Uterus (tissue), 3 donors: ENCODE measurements at regions not wholly inside any gene's neighbourhood (a gene's known extent, or its start where the extent isn't known, plus 50 kb on each side); places are given as distances from the start of the nearest gene placed in this dataset.

Source experiments
- DNase-seq, 2 donors: peaks; one replicate each; pipeline ENCODE4 v3.0.0-alpha.2; 2019 to 2020
- H3K27ac ChIP-seq, 2 donors: fragments of 200-600 bp; sonication (generic); 1 replicate in 1 of 2; 2 replicates in 1 of 2; pipeline ENCODE4 v1.5.1; 2016 to 2018
- H3K27me3 ChIP-seq, 2 donors: fragments of 200-600 bp; sonication (generic); one replicate each; pipeline ENCODE4 v1.5.1; 2018 to 2019; ENCODE audit warnings: control low read depth in 1 of 2
- H3K36me3 ChIP-seq, 2 donors: fragments of 200-600 bp; sonication (generic); one replicate each; pipeline ENCODE4 v1.5.1; 2019; ENCODE audit warnings: control low read depth in 1 of 2
- H3K4me1 ChIP-seq, 2 donors: fragments of 200-600 bp; sonication (generic); one replicate each; pipeline ENCODE4 v1.5.1; 2018 to 2019; ENCODE audit warnings: control low read depth in 1 of 2
- H3K4me3 ChIP-seq, 2 donors: fragments of 200-600 bp; sonication (generic); 1 replicate in 1 of 2; 2 replicates in 1 of 2; pipeline ENCODE4 v1.5.1; 2018 to 2019; ENCODE audit warnings: mild to moderate bottlenecking in 1 of 2
- H3K9me3 ChIP-seq, 2 donors: fragments of 200-600 bp; sonication (generic); one replicate each; pipeline ENCODE4 v1.5.1; 2019; ENCODE audit warnings: control low read depth in 1 of 2
- CTCF ChIP-seq, 4 experiments: fragments of 200-600 bp in 2 of 4; fragments of 450-650 bp in 2 of 4; sonication (generic) in 2 of 4; IDR thresholded peaks; one replicate each; pipeline ENCODE4 v1.5.1; 2016 to 2019; ENCODE audit warnings: antibody characterized with exemption in 4 of 4, mild to moderate bottlenecking in 2 of 4, moderate library complexity in 1 of 4
- POLR2A ChIP-seq, 2 donors: fragments of 450-650 bp; IDR thresholded peaks; one replicate each; pipeline ENCODE4 v1.6.1; 2016; ENCODE audit warnings: antibody characterized with exemption in 2 of 2, mild to moderate bottlenecking in 1 of 2, moderate library complexity in 1 of 2
- intact Hi-C: fragments of 100-400 bp; cut with DNase I; formaldehyde crosslinking; loops from one replicate; pipeline ENCODE4 v1.15.1; 2023; ENCODE audit warnings: low total_unique reads
- donor health status: DM: yes; HTN: yes; CAD: no.

DNA sequence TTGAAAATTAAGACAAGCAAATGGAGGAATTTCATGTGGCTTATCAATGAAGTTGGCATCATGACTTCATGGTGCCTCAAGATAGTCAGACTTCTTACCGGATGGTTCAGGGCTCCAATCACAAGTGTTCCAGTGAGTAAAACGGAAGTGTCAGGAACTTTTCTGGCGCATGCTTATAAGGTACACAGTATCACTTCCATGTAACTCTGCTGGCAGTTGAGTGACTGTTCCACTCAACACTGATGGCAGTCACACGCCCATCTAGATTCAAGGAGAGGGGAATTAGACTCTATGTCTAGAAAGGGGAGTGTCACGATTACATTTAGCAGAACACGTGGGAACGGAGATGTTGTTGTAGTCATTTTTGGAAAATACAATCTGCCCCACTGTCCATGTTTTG lies 114.3 kb downstream of the KCTD15 start:
- H3K4me1 ChIP-seq, result no peaks in the 10 kb centered on the region
- no peak overlapping the region for H3K4me3 ChIP-seq
- no peaks in the 10 kb centered on the region for H3K9me3 ChIP-seq
- H3K27me3 ChIP-seq, result peaks cover 0 to 7% of the 10 kb centered on the region in 2 donors
- H3K36me3 ChIP-seq, result no peaks in the 10 kb centered on the region
- DNase-seq, result no peak
- H3K27ac ChIP-seq, result no peak overlapping the region
- intact Hi-C loops, result no loop called here
- TF ChIP-seq POLR2A (IDR thresholded peaks at IDR 0.05) (no peak), CTCF (IDR thresholded peaks at IDR 0.05) (no peak)

DNA sequence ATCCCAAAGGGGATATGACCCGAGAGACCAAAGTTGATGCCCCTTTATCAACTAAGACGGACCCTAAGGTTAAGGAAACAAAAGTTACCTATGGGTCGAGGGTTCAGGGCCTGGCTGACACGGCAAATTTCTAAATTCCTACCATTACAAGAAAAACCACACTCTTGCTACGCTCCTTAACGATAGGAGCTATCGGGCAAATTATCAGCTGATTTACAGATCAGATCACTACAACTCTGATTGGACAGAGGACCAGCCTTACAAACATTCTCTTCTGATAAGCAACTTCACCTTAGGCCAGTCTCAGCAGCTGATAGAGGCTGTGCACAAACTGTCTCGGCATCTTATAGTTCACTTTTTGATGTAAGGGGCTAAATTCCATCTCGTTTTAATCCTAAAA lies 117.9 kb downstream of the KCTD15 start:
- intact Hi-C loops, result no loop called here
- H3K27me3 ChIP-seq, result no peaks in the 10 kb centered on the region
- no peaks in the 10 kb centered on the region for H3K4me1 ChIP-seq
- no peak overlapping the region for H3K4me3 ChIP-seq
- no peaks in the 10 kb centered on the region for H3K36me3 ChIP-seq
- DNase-seq, result no peak
- H3K9me3 ChIP-seq, result no peaks in the 10 kb centered on the region
- no peak overlapping the region for H3K27ac ChIP-seq
- TF ChIP-seq POLR2A (IDR thresholded peaks at IDR 0.05) (no peak), CTCF (IDR thresholded peaks at IDR 0.05) (no peak)

DNA sequence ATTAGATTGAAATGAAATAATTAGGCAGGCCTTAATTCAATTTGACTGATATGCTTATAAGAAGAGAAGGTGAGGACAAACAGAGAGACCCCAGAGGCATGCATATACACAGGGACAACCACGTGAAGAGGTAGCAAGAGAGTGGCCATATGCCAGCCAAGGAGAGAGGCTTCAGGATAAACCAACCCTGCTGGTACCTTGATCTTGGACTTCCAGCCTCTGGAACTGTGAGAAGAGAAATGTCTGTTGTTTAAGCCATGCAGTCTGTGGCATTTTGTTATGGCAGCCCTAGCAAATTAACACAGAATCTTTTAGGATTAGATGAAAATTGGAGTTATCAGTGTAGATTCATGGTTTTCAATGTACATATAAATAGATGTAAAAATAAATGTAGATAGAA lies 120.1 kb downstream of the KCTD15 start:
- no peak for TF ChIP-seq POLR2A (IDR thresholded peaks at IDR 0.05)
- TF ChIP-seq CTCF (IDR thresholded peaks at IDR 0.05), result no peak
- Histone ChIP-seq H3K4me1 (no peaks in the 10 kb centered on the region), H3K27ac (no peak overlapping the region), H3K36me3 (no peaks in the 10 kb centered on the region), H3K9me3 (no peaks in the 10 kb centered on the region), H3K27me3 (no peaks in the 10 kb centered on the region), H3K4me3 (no peak overlapping the region)
- no peak for DNase-seq
- intact Hi-C loops, result no loop called here

DNA sequence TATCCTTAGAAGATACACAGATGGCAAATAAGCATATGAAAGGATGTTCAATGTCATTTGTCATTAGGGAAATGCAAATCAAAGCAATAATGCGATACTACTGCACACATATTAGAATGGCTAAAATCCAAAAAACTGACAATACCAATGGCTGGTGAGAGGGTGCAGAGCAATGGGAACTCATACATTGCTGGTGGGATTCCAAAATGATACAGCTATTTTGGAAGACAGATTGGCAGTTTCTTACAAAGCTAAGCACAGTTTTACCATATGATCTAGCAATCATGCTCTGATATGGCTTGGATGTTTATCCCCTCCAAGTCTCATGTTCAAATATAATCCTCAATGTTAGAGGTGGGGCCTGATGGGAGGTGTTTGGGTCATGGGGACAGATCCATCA lies 122.6 kb downstream of the KCTD15 start:
- intact Hi-C loops, result no loop called here
- no peak overlapping the region for H3K27ac ChIP-seq
- TF ChIP-seq CTCF (IDR thresholded peaks at IDR 0.05) (no peak), POLR2A (IDR thresholded peaks at IDR 0.05) (no peak)
- no peak overlapping the region for H3K4me3 ChIP-seq
- H3K4me1 ChIP-seq, result no peaks in the 10 kb centered on the region
- H3K9me3 ChIP-seq, result no peaks in the 10 kb centered on the region
- H3K27me3 ChIP-seq, result no peaks in the 10 kb centered on the region
- no peak for DNase-seq
- no peaks in the 10 kb centered on the region for H3K36me3 ChIP-seq

- no peak overlapping the region for H3K4me3 ChIP-seq
- H3K27ac ChIP-seq, result no peak overlapping the region
- no peaks in the 10 kb centered on the region for H3K4me1 ChIP-seq
- DNase-seq, result no peak
- intact Hi-C loops, result no loop called here
- H3K9me3 ChIP-seq, result no peaks in the 10 kb centered on the region
- no peaks in the 10 kb centered on the region for H3K27me3 ChIP-seq
- no peaks in the 10 kb centered on the region for H3K36me3 ChIP-seq
- TF ChIP-seq CTCF (IDR thresholded peaks at IDR 0.05) (no peak), POLR2A (IDR thresholded peaks at IDR 0.05) (no peak)
Observed at GRCh38 chr19:33921165-33921564, 124.5 kb downstream of the KCTD15 start.
